WTC11 (cell line): ENCODE measurements at regions not wholly inside any gene's neighbourhood (a gene's known extent, or its start where the extent isn't known, plus 50 kb on each side); places are given as distances from the start of the nearest gene placed in this dataset.

ENCODE experiments used
- ATAC-seq: fragments of 200-7000 bp; cut with Tn5 transposase; 2 replicates; pipeline ENCODE4 v1.10.0; 2021; ENCODE audit warnings: mild to moderate bottlenecking, moderate library complexity
- CTCF ChIA-PET: fragments of 300-600 bp; sonication (Branson Sonifier 250); formaldehyde crosslinking; loops from one replicate; lab custom pipeline; 2021; ENCODE audit warnings: antibody characterized with exemption; lab: Charles Lee
- POLR2A ChIA-PET: fragments of 350-600 bp; sonication (Branson Sonifier 250); formaldehyde crosslinking; loops from one replicate; lab custom pipeline; 2021; ENCODE audit warnings: antibody characterized with exemption; lab: Charles Lee
- DNase-seq: peaks from one replicate; pipeline ENCODE4 v3.0.0; 2021; ENCODE audit warnings: low spot score
- H3K27ac Mint-ChIP-seq: 2 replicates; pipeline ENCODE4 v1.8.0; 2021; ENCODE audit warnings: mixed read lengths
- H3K27me3 Mint-ChIP-seq: 2 replicates; pipeline ENCODE4 v1.8.0; 2021; ENCODE audit warnings: low read depth, mild to moderate bottlenecking, moderate library complexity, mixed read lengths
- H3K36me3 Mint-ChIP-seq: 2 replicates; pipeline ENCODE4 v1.8.0; 2021; ENCODE audit warnings: mixed read lengths
- H3K4me1 Mint-ChIP-seq: 2 replicates; pipeline ENCODE4 v1.8.0; 2022; ENCODE audit warnings: mixed read lengths
- H3K4me3 Mint-ChIP-seq: 2 replicates; pipeline ENCODE4 v1.8.0; 2021; ENCODE audit warnings: mild to moderate bottlenecking, moderate library complexity, mixed read lengths
- H3K9me3 Mint-ChIP-seq: 2 replicates; pipeline ENCODE4 v1.8.0; 2021; ENCODE audit warnings: mixed read lengths
- AR ChIP-seq: fragments of 250-450 bp; sonication (Bioruptor Pico); IDR thresholded peaks from 2 replicates; pipeline ENCODE4 v1.9.0; 2021; ENCODE audit warnings: mild to moderate bottlenecking
- ATF1 ChIP-seq: sonication (generic); formaldehyde crosslinking; IDR thresholded peaks from 2 replicates; pipeline ENCODE4 v1.8.1; 2023; ENCODE audit warnings: mild to moderate bottlenecking, moderate library complexity, missing genetic modification reagents
- CDX4 ChIP-seq: fragments of 250-450 bp; sonication (Bioruptor Pico); IDR thresholded peaks from 2 replicates; pipeline ENCODE4 v1.9.0; 2021; ENCODE audit warnings: moderate library complexity, mild to moderate bottlenecking, inconsistent platforms, borderline replicate concordance
- CTCF ChIP-seq: fragments of 200-600 bp; IDR thresholded peaks from 2 replicates; pipeline ENCODE4 v1.8.0; 2022; ENCODE audit warnings: antibody characterized with exemption
- ELF4 ChIP-seq: sonication (generic); formaldehyde crosslinking; IDR thresholded peaks from 2 replicates; pipeline ENCODE4 v1.8.1; 2022; ENCODE audit warnings: low read depth, mild to moderate bottlenecking, moderate library complexity, missing genetic modification reagents
- FOXK1 ChIP-seq: sonication (generic); formaldehyde crosslinking; IDR thresholded peaks from 2 replicates; pipeline ENCODE4 v1.8.0; 2022; ENCODE audit warnings: mild to moderate bottlenecking, moderate library complexity, missing genetic modification reagents
- FOXP1 ChIP-seq: sonication (generic); formaldehyde crosslinking; IDR thresholded peaks from 2 replicates; pipeline ENCODE4 v1.8.0; 2022; ENCODE audit warnings: missing genetic modification reagents, mild to moderate bottlenecking, moderate library complexity, borderline replicate concordance
- FOXP4 ChIP-seq: sonication (generic); formaldehyde crosslinking; IDR thresholded peaks from 2 replicates; pipeline ENCODE4 v1.8.0; 2022; ENCODE audit warnings: mild to moderate bottlenecking, missing genetic modification reagents
- HMGXB4 ChIP-seq: sonication (generic); formaldehyde crosslinking; IDR thresholded peaks from 2 replicates; pipeline ENCODE4 v1.8.1; 2023; ENCODE audit warnings: mild to moderate bottlenecking, moderate library complexity, missing genetic modification reagents
- JUN ChIP-seq: sonication (generic); formaldehyde crosslinking; IDR thresholded peaks from 2 replicates; pipeline ENCODE4 v1.8.0; 2023; ENCODE audit warnings: mild to moderate bottlenecking, missing genetic modification reagents
- KAT7 ChIP-seq: sonication (generic); formaldehyde crosslinking; IDR thresholded peaks from 2 replicates; pipeline ENCODE4 v1.8.1; 2023; ENCODE audit warnings: missing genetic modification reagents, mild to moderate bottlenecking, borderline replicate concordance
- MAX ChIP-seq: sonication (generic); formaldehyde crosslinking; IDR thresholded peaks from 2 replicates; pipeline ENCODE4 v1.8.0; 2022; ENCODE audit warnings: mild to moderate bottlenecking, missing genetic modification reagents
- RELA ChIP-seq: sonication (generic); formaldehyde crosslinking; IDR thresholded peaks from 2 replicates; pipeline ENCODE4 v1.8.1; 2022; ENCODE audit warnings: missing genetic modification reagents, mild to moderate bottlenecking, borderline replicate concordance
- RORB ChIP-seq: fragments of 250-450 bp; sonication (Bioruptor Pico); IDR thresholded peaks from 2 replicates; pipeline ENCODE4 v1.9.0; 2021; ENCODE audit warnings: mild to moderate bottlenecking
- SMAD4 ChIP-seq: sonication (generic); formaldehyde crosslinking; IDR thresholded peaks from 2 replicates; pipeline ENCODE4 v1.8.0; 2022; ENCODE audit warnings: mild to moderate bottlenecking, missing genetic modification reagents
- SOX15 ChIP-seq: fragments of 250-450 bp; sonication (Bioruptor Pico); IDR thresholded peaks from 2 replicates; pipeline ENCODE4 v1.9.0; 2021; ENCODE audit warnings: mild to moderate bottlenecking
- TEAD1 ChIP-seq: sonication (generic); formaldehyde crosslinking; IDR thresholded peaks from 2 replicates; pipeline ENCODE4 v1.8.0; 2022; ENCODE audit warnings: mild to moderate bottlenecking, missing genetic modification reagents
- ZBTB21 ChIP-seq: sonication (generic); formaldehyde crosslinking; IDR thresholded peaks from 2 replicates; pipeline ENCODE4 v1.8.1; 2023; ENCODE audit warnings: mild to moderate bottlenecking, missing genetic modification reagents, borderline replicate concordance
- ZMAT4 ChIP-seq: fragments of 250-450 bp; sonication (Bioruptor Pico); IDR thresholded peaks from 2 replicates; pipeline ENCODE4 v1.9.0; 2021; ENCODE audit warnings: mild to moderate bottlenecking
- ZNF219 ChIP-seq: sonication (generic); formaldehyde crosslinking; IDR thresholded peaks from 2 replicates; pipeline ENCODE4 v1.8.0; 2023; ENCODE audit warnings: missing genetic modification reagents, mild to moderate bottlenecking, borderline replicate concordance
- ZNF263 ChIP-seq: sonication (generic); formaldehyde crosslinking; IDR thresholded peaks from 2 replicates; pipeline ENCODE4 v1.8.1; 2022; ENCODE audit warnings: low read depth, mild to moderate bottlenecking, moderate library complexity, missing genetic modification reagents
- ZNF416 ChIP-seq: fragments of 250-450 bp; sonication (Bioruptor Pico); IDR thresholded peaks from 2 replicates; pipeline ENCODE4 v1.9.0; 2021; ENCODE audit warnings: mild to moderate bottlenecking, inconsistent platforms

- TF ChIP-seq AR, result no peak
- no peak for TF ChIP-seq JUN
Measured at GRCh38 chr18:23354625-23355024, 98.5 kb upstream of the RIOK3 start (continued).

- no peak for ATAC-seq
- Mint-ChIP-seq H3K4me1 (peaks cover 18% of the 10 kb centered on the region), H3K9me3 (peaks cover 5% of the 10 kb centered on the region), H3K27me3 (no peaks in the 10 kb centered on the region), H3K4me3 (no peak overlapping the region), H3K36me3 (peaks cover 20% of the 10 kb centered on the region), H3K27ac (no peak overlapping the region)
- CTCF ChIA-PET, result interaction anchor here (0.9 kb wide), 1 partner anchor 148 kb away, joined by 3 read pairs; no protein-coding TSS in a partner anchor
- POLR2A ChIA-PET, result interaction anchor here (0.7 kb wide), 1 partner anchor 24 kb away, joined by 7 read pairs; no protein-coding TSS in a partner anchor
- TF ChIP-seq FOXP4 (no peak), TEAD1 (no peak), CDX4 (no peak), SMAD4 (CRISPR knock-in tag) (no peak), SOX15 (no peak), ZMAT4 (no peak), ZNF219 (CRISPR knock-in tag) (no peak), ZBTB21 (CRISPR knock-in tag) (no peak), CTCF (no peak), RELA (no peak), MAX (CRISPR knock-in tag) (no peak), FOXP1 (CRISPR knock-in tag) (no peak), ZNF416 (CRISPR knock-in tag) (no peak)
- no peak for DNase-seq
Measured at GRCh38 chr18:23355206-23355605, 97.9 kb upstream of the RIOK3 start.

- POLR2A ChIA-PET, result no interaction called here
- no peak for DNase-seq
- TF ChIP-seq KAT7 (CRISPR knock-in tag) (no peak), HMGXB4 (CRISPR knock-in tag) (no peak), ELF4 (CRISPR knock-in tag) (no peak), ATF1 (no peak), RORB (CRISPR knock-in tag) (no peak), FOXK1 (CRISPR knock-in tag) (no peak), ZNF219 (CRISPR knock-in tag) (no peak), ZNF263 (no peak)
- TF ChIP-seq, all 79 proteins: peak for 0
- CTCF ChIA-PET, result no interaction called here
- H3K4me3 Mint-ChIP-seq, result no peak overlapping the region
- H3K36me3 Mint-ChIP-seq, result peaks cover 24% of the 10 kb centered on the region
- no peak for ATAC-seq
- peaks cover 8% of the 10 kb centered on the region for H3K9me3 Mint-ChIP-seq
- H3K4me1 Mint-ChIP-seq, result peaks cover 22% of the 10 kb centered on the region
- peak overlapping the region; percentile 61 for H3K27ac Mint-ChIP-seq
- H3K27me3 Mint-ChIP-seq, result no peaks in the 10 kb centered on the region
Measured at GRCh38 chr18:23356424-23356823, 96.7 kb upstream of the RIOK3 start.
